GM23338 (cell line): ENCODE measurements at regions not wholly inside any gene's neighbourhood (a gene's known extent, or its start where the extent isn't known, plus 50 kb on each side); places are given as distances from the start of the nearest gene placed in this dataset.

Experiments used
- ATAC-seq: fragments of 200-7000 bp; cut with Tn5 transposase; 3 replicates; pipeline ENCODE4 v1.9.1; 2020
- DNase-seq: peaks from one replicate; pipeline ENCODE4 v3.0.0-alpha.2; 2015; ENCODE audit warnings: low spot score
- H2AFZ ChIP-seq: fragments of 200-600 bp; sonication (generic); 2 replicates; pipeline ENCODE4 v1.8.0; 2016; ENCODE audit warnings: antibody characterized with exemption, mild to moderate bottlenecking, moderate library complexity
- H3F3A ChIP-seq: fragments of 200-600 bp; sonication (generic); replicated peaks from 2 replicates; pipeline ENCODE4 v1.8.0; 2017; ENCODE audit warnings: antibody characterized with exemption, mixed run types, low read depth
- H3K27ac ChIP-seq: fragments of 200-600 bp; sonication (generic); 2 replicates; pipeline ENCODE4 v1.6.1; 2016; ENCODE audit warnings: low read depth
- H3K27me3 ChIP-seq: fragments of 200-600 bp; sonication (generic); 2 replicates; pipeline ENCODE4 v1.8.0; 2016; ENCODE audit warnings: mild to moderate bottlenecking, mixed run types, moderate library complexity; ENCODE audit not compliant: insufficient read depth
- H3K36me3 ChIP-seq: fragments of 200-600 bp; sonication (generic); 2 replicates; pipeline ENCODE4 v1.8.0; 2016; ENCODE audit warnings: mild to moderate bottlenecking; ENCODE audit not compliant: insufficient read depth
- H3K4me1 ChIP-seq: fragments of 200-600 bp; sonication (generic); 2 replicates; pipeline ENCODE4 v1.8.0; 2016; ENCODE audit warnings: mild to moderate bottlenecking, moderate library complexity; ENCODE audit not compliant: insufficient read depth
- H3K4me2 ChIP-seq: fragments of 200-600 bp; sonication (generic); 2 replicates; pipeline ENCODE4 v1.7.1; 2017; ENCODE audit warnings: mixed run types
- H3K4me3 ChIP-seq: fragments of 200-600 bp; sonication (generic); 2 replicates; pipeline ENCODE4 v1.6.1; 2016; ENCODE audit warnings: mixed run types
- H3K79me2 ChIP-seq: fragments of 200-600 bp; sonication (generic); replicated peaks from 2 replicates; pipeline ENCODE4 v1.8.0; 2017; ENCODE audit warnings: mild to moderate bottlenecking; ENCODE audit not compliant: insufficient read depth
- H3K9me2 ChIP-seq: fragments of 200-600 bp; sonication (generic); 2 replicates; pipeline ENCODE4 v1.8.0; 2017; ENCODE audit not compliant: insufficient read depth
- H4K20me1 ChIP-seq: fragments of 200-600 bp; sonication (generic); replicated peaks from 2 replicates; pipeline ENCODE4 v1.8.0; 2017; ENCODE audit warnings: mild to moderate bottlenecking; ENCODE audit not compliant: insufficient read depth
- H3K27ac Mint-ChIP-seq: 2 replicates; pipeline ENCODE4 v1.8.0; 2020; ENCODE audit warnings: inconsistent platforms, mild to moderate bottlenecking, moderate library complexity, mixed read lengths
- H3K27me3 Mint-ChIP-seq: 3 replicates; pipeline ENCODE4 v1.8.0; 2022; ENCODE audit warnings: low read depth, mild to moderate bottlenecking, moderate library complexity, mixed read lengths, inconsistent platforms; ENCODE audit not compliant: insufficient read depth, poor library complexity
- H3K36me3 Mint-ChIP-seq: 3 replicates; pipeline ENCODE4 v1.8.0; 2021; ENCODE audit warnings: low read depth, mild to moderate bottlenecking, inconsistent platforms, moderate library complexity, mixed read lengths
- H3K4me1 Mint-ChIP-seq: 3 replicates; pipeline ENCODE4 v1.8.0; 2020; ENCODE audit warnings: mild to moderate bottlenecking, inconsistent platforms, mixed read lengths
- H3K4me3 Mint-ChIP-seq: 3 replicates; pipeline ENCODE4 v1.8.0; 2021; ENCODE audit warnings: moderate library complexity, mild to moderate bottlenecking, inconsistent platforms, mixed read lengths
- H3K9me3 Mint-ChIP-seq: 3 replicates; pipeline ENCODE4 v1.8.0; 2020; ENCODE audit warnings: moderate library complexity, mild to moderate bottlenecking, inconsistent platforms, mixed read lengths
- EZH2 ChIP-seq: fragments of 200-600 bp; sonication (generic); IDR thresholded peaks from one replicate; pipeline ENCODE4 v1.8.0; 2017; ENCODE audit warnings: antibody characterized with exemption, mild to moderate bottlenecking, low read depth; ENCODE audit not compliant: unreplicated experiment
- JUNB ChIP-seq: IDR thresholded peaks from one replicate; pipeline ENCODE4 v1.6.1; 2016; ENCODE audit warnings: antibody characterized with exemption; ENCODE audit not compliant: unreplicated experiment
- NANOG ChIP-seq: IDR thresholded peaks from 2 replicates; pipeline ENCODE4 v1.6.1; 2016; ENCODE audit warnings: antibody characterized with exemption, borderline replicate concordance
- POLR2AphosphoS5 ChIP-seq: IDR thresholded peaks from 2 replicates; pipeline ENCODE4 v1.6.1; 2016; ENCODE audit warnings: antibody characterized with exemption, low read depth
- STAT1 ChIP-seq: IDR thresholded peaks from one replicate; pipeline ENCODE4 v1.6.1; 2016; ENCODE audit warnings: antibody characterized with exemption; ENCODE audit not compliant: unreplicated experiment
- ZNF114 ChIP-seq: fragments of 250-450 bp; sonication (Bioruptor Pico); IDR thresholded peaks from 2 replicates; pipeline ENCODE4 v1.5.0; 2020; ENCODE audit warnings: mild to moderate bottlenecking, moderate library complexity
- TF ChIP-seq, protein P1 (sequence below): IDR thresholded peaks from one replicate; pipeline ENCODE4 v1.6.1; 2018; ENCODE audit warnings: antibody characterized with exemption; ENCODE audit not compliant: unreplicated experiment
- TF ChIP-seq, protein P2 (sequence below), 2 experiments: fragments of 200-600 bp in 1 of 2; sonication (generic) in 1 of 2; conservative IDR thresholded peaks; 2 replicates each; pipeline versions ENCODE4 v1.5.1 to v1.6.1; 2016 to 2017; ENCODE audit warnings: antibody characterized with exemption in 2 of 2, low read depth in 2 of 2, mild to moderate bottlenecking in 2 of 2, moderate library complexity in 1 of 2
- TF ChIP-seq, protein P3 (sequence below): fragments of 250-450 bp; sonication (Bioruptor Pico); IDR thresholded peaks from 2 replicates; pipeline ENCODE4 v1.5.0; 2020; ENCODE audit warnings: mild to moderate bottlenecking, moderate library complexity
- TF ChIP-seq, protein P4 (sequence below): IDR thresholded peaks from 2 replicates; pipeline ENCODE4 v1.6.1; 2016; ENCODE audit warnings: antibody characterized with exemption

DNA sequence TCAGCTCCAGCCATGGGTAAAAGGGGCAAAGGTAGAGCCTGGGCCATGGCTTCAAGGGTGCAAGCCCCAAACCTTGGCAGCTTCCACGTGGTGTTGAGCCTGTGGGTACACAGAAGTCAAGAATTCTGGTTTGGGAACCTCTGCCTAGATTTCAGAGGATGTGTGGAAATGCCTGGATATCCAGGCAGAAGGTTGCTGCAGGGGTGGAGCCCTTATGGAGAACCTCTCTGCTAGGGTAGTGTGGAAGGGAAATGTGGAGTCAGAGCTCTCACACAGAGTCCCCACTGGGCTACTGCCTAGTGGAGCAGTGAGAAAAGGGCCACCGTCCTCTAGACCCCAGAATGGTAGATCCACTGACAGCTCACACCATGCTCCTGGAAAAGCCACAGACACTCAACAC, 117.1 kb downstream of the NREP start:
- H3K4me3 ChIP-seq, result no peak overlapping the region
- H3K27me3 ChIP-seq, result no peaks in the 10 kb centered on the region
- no peak for TF ChIP-seq ZNF114 (CRISPR knock-in tag)
- TF ChIP-seq EZH2, result no peak
- no peak for TF ChIP-seq JUNB
- TF ChIP-seq NANOG, result no peak
- TF ChIP-seq, protein P1, sequence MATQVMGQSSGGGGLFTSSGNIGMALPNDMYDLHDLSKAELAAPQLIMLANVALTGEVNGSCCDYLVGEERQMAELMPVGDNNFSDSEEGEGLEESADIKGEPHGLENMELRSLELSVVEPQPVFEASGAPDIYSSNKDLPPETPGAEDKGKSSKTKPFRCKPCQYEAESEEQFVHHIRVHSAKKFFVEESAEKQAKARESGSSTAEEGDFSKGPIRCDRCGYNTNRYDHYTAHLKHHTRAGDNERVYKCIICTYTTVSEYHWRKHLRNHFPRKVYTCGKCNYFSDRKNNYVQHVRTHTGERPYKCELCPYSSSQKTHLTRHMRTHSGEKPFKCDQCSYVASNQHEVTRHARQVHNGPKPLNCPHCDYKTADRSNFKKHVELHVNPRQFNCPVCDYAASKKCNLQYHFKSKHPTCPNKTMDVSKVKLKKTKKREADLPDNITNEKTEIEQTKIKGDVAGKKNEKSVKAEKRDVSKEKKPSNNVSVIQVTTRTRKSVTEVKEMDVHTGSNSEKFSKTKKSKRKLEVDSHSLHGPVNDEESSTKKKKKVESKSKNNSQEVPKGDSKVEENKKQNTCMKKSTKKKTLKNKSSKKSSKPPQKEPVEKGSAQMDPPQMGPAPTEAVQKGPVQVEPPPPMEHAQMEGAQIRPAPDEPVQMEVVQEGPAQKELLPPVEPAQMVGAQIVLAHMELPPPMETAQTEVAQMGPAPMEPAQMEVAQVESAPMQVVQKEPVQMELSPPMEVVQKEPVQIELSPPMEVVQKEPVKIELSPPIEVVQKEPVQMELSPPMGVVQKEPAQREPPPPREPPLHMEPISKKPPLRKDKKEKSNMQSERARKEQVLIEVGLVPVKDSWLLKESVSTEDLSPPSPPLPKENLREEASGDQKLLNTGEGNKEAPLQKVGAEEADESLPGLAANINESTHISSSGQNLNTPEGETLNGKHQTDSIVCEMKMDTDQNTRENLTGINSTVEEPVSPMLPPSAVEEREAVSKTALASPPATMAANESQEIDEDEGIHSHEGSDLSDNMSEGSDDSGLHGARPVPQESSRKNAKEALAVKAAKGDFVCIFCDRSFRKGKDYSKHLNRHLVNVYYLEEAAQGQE, result no peak
- DNase-seq (no peak), ATAC-seq (no peak)
- peaks cover 37% of the 10 kb centered on the region for H3K9me3 Mint-ChIP-seq
- no peaks in the 10 kb centered on the region for H3K27me3 Mint-ChIP-seq
- peaks cover 8% of the 10 kb centered on the region for H3K9me2 ChIP-seq
- H2AFZ ChIP-seq, result no peak overlapping the region
- no peaks in the 10 kb centered on the region for H3F3A ChIP-seq
- H3K36me3 Mint-ChIP-seq, result peaks cover 25% of the 10 kb centered on the region
- H3K4me2 ChIP-seq, result no peak overlapping the region
- no peak overlapping the region for H3K27ac ChIP-seq
- H4K20me1 ChIP-seq, result no peaks in the 10 kb centered on the region
- H3K79me2 ChIP-seq, result no peaks in the 10 kb centered on the region
- H3K4me1 Mint-ChIP-seq, result peaks cover 4% of the 10 kb centered on the region; the same call in 2 of the 3 replicates
- H3K36me3 ChIP-seq, result peaks cover 12% of the 10 kb centered on the region
- no peak overlapping the region for H3K27ac Mint-ChIP-seq
- H3K4me3 Mint-ChIP-seq, result no peak overlapping the region
- 0 out of 2 replicates have a peak, but pooled peaks cover 5% of the 10 kb centered on the region for H3K4me1 ChIP-seq

DNA sequence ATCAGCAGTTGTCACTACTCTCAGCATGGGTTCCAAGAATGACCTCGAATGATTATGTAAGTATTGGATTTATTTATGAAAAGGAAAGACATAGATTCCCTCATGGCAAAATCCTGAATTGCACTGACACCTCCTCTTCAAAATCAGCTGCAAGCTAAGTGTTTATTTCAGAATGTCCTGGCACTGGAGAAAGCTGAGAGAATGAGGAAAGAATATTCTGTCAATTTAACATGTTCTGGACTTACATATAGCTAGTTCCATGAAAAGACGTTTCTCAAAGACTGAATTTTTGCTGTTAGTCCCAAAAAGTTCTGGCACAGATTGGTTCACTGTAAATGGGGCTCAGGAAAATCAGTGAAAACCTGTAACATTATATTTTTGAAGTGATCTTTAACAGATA, 120.3 kb downstream of the NREP start:
- no peaks in the 10 kb centered on the region for H3K79me2 ChIP-seq
- peaks cover 25% of the 10 kb centered on the region for H3K36me3 Mint-ChIP-seq
- no peaks in the 10 kb centered on the region for H4K20me1 ChIP-seq
- TF ChIP-seq POLR2AphosphoS5 (no peak), STAT1 (no peak), JUNB (no peak), NANOG (no peak)
- TF ChIP-seq, protein P2, sequence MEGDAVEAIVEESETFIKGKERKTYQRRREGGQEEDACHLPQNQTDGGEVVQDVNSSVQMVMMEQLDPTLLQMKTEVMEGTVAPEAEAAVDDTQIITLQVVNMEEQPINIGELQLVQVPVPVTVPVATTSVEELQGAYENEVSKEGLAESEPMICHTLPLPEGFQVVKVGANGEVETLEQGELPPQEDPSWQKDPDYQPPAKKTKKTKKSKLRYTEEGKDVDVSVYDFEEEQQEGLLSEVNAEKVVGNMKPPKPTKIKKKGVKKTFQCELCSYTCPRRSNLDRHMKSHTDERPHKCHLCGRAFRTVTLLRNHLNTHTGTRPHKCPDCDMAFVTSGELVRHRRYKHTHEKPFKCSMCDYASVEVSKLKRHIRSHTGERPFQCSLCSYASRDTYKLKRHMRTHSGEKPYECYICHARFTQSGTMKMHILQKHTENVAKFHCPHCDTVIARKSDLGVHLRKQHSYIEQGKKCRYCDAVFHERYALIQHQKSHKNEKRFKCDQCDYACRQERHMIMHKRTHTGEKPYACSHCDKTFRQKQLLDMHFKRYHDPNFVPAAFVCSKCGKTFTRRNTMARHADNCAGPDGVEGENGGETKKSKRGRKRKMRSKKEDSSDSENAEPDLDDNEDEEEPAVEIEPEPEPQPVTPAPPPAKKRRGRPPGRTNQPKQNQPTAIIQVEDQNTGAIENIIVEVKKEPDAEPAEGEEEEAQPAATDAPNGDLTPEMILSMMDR (conservative IDR thresholded peaks at IDR 0.05; ENCODE audit: low read depth in 2 of 2), result no peak
- TF ChIP-seq, protein P3, sequence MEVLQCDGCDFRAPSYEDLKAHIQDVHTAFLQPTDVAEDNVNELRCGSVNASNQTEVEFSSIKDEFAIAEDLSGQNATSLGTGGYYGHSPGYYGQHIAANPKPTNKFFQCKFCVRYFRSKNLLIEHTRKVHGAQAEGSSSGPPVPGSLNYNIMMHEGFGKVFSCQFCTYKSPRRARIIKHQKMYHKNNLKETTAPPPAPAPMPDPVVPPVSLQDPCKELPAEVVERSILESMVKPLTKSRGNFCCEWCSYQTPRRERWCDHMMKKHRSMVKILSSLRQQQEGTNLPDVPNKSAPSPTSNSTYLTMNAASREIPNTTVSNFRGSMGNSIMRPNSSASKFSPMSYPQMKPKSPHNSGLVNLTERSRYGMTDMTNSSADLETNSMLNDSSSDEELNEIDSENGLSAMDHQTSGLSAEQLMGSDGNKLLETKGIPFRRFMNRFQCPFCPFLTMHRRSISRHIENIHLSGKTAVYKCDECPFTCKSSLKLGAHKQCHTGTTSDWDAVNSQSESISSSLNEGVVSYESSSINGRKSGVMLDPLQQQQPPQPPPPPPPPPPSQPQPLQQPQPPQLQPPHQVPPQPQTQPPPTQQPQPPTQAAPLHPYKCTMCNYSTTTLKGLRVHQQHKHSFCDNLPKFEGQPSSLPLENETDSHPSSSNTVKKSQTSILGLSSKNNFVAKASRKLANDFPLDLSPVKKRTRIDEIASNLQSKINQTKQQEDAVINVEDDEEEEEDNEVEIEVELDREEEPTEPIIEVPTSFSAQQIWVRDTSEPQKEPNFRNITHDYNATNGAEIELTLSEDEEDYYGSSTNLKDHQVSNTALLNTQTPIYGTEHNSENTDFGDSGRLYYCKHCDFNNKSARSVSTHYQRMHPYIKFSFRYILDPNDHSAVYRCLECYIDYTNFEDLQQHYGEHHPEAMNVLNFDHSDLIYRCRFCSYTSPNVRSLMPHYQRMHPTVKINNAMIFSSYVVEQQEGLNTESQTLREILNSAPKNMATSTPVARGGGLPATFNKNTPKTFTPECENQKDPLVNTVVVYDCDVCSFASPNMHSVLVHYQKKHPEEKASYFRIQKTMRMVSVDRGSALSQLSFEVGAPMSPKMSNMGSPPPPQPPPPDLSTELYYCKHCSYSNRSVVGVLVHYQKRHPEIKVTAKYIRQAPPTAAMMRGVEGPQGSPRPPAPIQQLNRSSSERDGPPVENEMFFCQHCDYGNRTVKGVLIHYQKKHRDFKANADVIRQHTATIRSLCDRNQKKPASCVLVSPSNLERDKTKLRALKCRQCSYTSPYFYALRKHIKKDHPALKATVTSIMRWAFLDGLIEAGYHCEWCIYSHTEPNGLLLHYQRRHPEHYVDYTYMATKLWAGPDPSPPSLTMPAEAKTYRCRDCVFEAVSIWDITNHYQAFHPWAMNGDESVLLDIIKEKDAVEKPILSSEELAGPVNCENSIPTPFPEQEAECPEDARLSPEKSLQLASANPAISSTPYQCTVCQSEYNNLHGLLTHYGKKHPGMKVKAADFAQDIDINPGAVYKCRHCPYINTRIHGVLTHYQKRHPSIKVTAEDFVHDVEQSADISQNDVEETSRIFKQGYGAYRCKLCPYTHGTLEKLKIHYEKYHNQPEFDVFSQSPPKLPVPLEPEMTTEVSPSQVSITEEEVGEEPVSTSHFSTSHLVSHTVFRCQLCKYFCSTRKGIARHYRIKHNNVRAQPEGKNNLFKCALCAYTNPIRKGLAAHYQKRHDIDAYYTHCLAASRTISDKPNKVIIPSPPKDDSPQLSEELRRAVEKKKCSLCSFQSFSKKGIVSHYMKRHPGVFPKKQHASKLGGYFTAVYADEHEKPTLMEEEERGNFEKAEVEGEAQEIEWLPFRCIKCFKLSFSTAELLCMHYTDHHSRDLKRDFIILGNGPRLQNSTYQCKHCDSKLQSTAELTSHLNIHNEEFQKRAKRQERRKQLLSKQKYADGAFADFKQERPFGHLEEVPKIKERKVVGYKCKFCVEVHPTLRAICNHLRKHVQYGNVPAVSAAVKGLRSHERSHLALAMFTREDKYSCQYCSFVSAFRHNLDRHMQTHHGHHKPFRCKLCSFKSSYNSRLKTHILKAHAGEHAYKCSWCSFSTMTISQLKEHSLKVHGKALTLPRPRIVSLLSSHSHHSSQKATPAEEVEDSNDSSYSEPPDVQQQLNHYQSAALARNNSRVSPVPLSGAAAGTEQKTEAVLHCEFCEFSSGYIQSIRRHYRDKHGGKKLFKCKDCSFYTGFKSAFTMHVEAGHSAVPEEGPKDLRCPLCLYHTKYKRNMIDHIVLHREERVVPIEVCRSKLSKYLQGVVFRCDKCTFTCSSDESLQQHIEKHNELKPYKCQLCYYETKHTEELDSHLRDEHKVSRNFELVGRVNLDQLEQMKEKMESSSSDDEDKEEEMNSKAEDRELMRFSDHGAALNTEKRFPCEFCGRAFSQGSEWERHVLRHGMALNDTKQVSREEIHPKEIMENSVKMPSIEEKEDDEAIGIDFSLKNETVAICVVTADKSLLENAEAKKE (CRISPR knock-in tag), result no peak
- TF ChIP-seq, protein P4, sequence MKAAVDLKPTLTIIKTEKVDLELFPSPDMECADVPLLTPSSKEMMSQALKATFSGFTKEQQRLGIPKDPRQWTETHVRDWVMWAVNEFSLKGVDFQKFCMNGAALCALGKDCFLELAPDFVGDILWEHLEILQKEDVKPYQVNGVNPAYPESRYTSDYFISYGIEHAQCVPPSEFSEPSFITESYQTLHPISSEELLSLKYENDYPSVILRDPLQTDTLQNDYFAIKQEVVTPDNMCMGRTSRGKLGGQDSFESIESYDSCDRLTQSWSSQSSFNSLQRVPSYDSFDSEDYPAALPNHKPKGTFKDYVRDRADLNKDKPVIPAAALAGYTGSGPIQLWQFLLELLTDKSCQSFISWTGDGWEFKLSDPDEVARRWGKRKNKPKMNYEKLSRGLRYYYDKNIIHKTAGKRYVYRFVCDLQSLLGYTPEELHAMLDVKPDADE, result no peak

More for the DNA sequence above, 120.3 kb downstream of the NREP start:
- Mint-ChIP-seq H3K27ac (no peak overlapping the region), H3K9me3 (peaks cover 37% of the 10 kb centered on the region), H3K27me3 (no peaks in the 10 kb centered on the region), H3K4me3 (no peak overlapping the region), H3K4me1 (no peaks in the 10 kb centered on the region)
- peaks cover 12% of the 10 kb centered on the region for H3K36me3 ChIP-seq
- no peaks in the 10 kb centered on the region; the same call in 1 of the 2 replicates for H3K9me2 ChIP-seq
- H2AFZ ChIP-seq, result no peak overlapping the region
- no peak overlapping the region for H3K4me2 ChIP-seq
- no peak overlapping the region for H3K27ac ChIP-seq
- H3K4me1 ChIP-seq, result no peaks in the 10 kb centered on the region
- no peak overlapping the region for H3K4me3 ChIP-seq
- ATAC-seq (no peak), DNase-seq (no peak)
- no peaks in the 10 kb centered on the region for H3K27me3 ChIP-seq
- no peaks in the 10 kb centered on the region for H3F3A ChIP-seq
